ENCODE measurements at regions not wholly inside any gene's neighbourhood (a gene's known extent, or its start where the extent isn't known, plus 50 kb on each side); places are given as distances from the start of the nearest gene placed in this dataset.
"Not testable (repeated sequence)": the region's sequence is repeated elsewhere in the genome, so short reads cannot be mapped to it uniquely, and the experiment has no call there.

DNA sequence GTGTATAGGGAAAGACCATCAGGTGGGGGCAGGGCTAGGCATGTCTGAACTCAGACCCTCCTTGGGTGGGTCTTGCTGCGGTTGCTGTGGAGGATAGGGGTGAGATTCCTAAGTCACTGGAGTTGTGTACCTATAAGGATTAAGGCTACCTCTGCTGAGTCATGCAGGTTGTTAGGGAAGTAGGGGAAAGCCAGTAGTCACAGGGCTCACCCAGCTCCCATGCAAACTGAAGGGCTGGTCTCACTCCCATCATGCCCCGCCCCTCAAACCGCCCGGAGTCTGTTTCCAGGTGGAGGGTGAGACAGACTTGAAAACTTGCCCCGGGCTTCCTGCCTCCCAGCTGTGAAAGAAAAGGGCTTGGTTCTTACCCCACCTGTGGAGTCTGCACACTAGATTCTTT is 161.8 kb downstream of the CAVIN4 start:
- H3K9ac ChIP-seq (ENCODE audit: low read length): no peak overlapping the region
- no peaks in the 10 kb centered on the region for H3K4me1 ChIP-seq (ENCODE audit: low read length)
- H3K27ac ChIP-seq (ENCODE audit: low read length): no peak overlapping the region
- no peak overlapping the region for H3K4me2 ChIP-seq (ENCODE audit: low read depth, low read length, poor library complexity, severe bottlenecking)
- H3K9me3 ChIP-seq (ENCODE audit: low read length): no peaks in the 10 kb centered on the region
- H3K79me2 ChIP-seq (ENCODE audit: low read length): no peaks in the 10 kb centered on the region
- H3K36me3 ChIP-seq (ENCODE audit: insufficient read depth, low read length): no peaks in the 10 kb centered on the region
- no peak for DNase-seq
- no peaks in the 10 kb centered on the region for H3K27me3 ChIP-seq (ENCODE audit: low read length)
- no peaks in the 10 kb centered on the region for H3K9me2 ChIP-seq (replicated peaks; ENCODE audit: insufficient read depth, low read length)
- H3K4me3 ChIP-seq (ENCODE audit: low read length): no peak overlapping the region
- no peak overlapping the region for H2AFZ ChIP-seq (ENCODE audit: low read length)
- H4K20me1 ChIP-seq (ENCODE audit: insufficient read depth, low read depth, low read length): no peaks in the 10 kb centered on the region

- H3K27ac ChIP-seq (ENCODE audit: low read length); H3K27me3 ChIP-seq (ENCODE audit: low read length); H3K9ac ChIP-seq (ENCODE audit: low read length); H4K20me1 ChIP-seq (ENCODE audit: insufficient read depth, low read depth, low read length); H3K4me3 ChIP-seq (ENCODE audit: low read length); H3K79me2 ChIP-seq (ENCODE audit: low read length); H3K9me3 ChIP-seq (ENCODE audit: low read length); H2AFZ ChIP-seq (ENCODE audit: low read length); H3K36me3 ChIP-seq (ENCODE audit: insufficient read depth, low read length); H3K4me2 ChIP-seq (ENCODE audit: low read depth, low read length, poor library complexity, severe bottlenecking); H3K4me1 ChIP-seq (ENCODE audit: low read length); H3K9me2 ChIP-seq (replicated peaks; ENCODE audit: insufficient read depth, low read length): not testable (repeated sequence)
- DNase-seq: peak; percentile 51
These were observed 171.1 kb downstream of the CAVIN4 start for GRCh38 chr9:100748930-100749329.

- H3K27me3 ChIP-seq (ENCODE audit: low read length): no peaks in the 10 kb centered on the region
- no peaks in the 10 kb centered on the region for H3K9me2 ChIP-seq (replicated peaks; ENCODE audit: insufficient read depth, low read length)
- DNase-seq: no peak
- H2AFZ ChIP-seq (ENCODE audit: low read length): no peak overlapping the region
- H3K4me3 ChIP-seq (ENCODE audit: low read length): no peak overlapping the region
- H3K36me3 ChIP-seq (ENCODE audit: insufficient read depth, low read length): no peaks in the 10 kb centered on the region
- no peak overlapping the region for H3K27ac ChIP-seq (ENCODE audit: low read length)
- no peaks in the 10 kb centered on the region for H3K9me3 ChIP-seq (ENCODE audit: low read length)
- H3K4me2 ChIP-seq (ENCODE audit: low read depth, low read length, poor library complexity, severe bottlenecking): no peak overlapping the region
- H3K9ac ChIP-seq (ENCODE audit: low read length): no peak overlapping the region
- no peaks in the 10 kb centered on the region for H4K20me1 ChIP-seq (ENCODE audit: insufficient read depth, low read depth, low read length)
- no peaks in the 10 kb centered on the region for H3K79me2 ChIP-seq (ENCODE audit: low read length)
- no peaks in the 10 kb centered on the region for H3K4me1 ChIP-seq (ENCODE audit: low read length)
These were observed 178.3 kb downstream of the CAVIN4 start for GRCh38 chr9:100756217-100756616.

- Histone ChIP-seq H2AFZ (ENCODE audit: low read length) (no peak overlapping the region), H3K4me1 (ENCODE audit: low read length) (no peaks in the 10 kb centered on the region), H3K9me2 (replicated peaks; ENCODE audit: insufficient read depth, low read length) (no peaks in the 10 kb centered on the region), H3K9me3 (ENCODE audit: low read length) (no peaks in the 10 kb centered on the region), H3K36me3 (ENCODE audit: insufficient read depth, low read length) (no peaks in the 10 kb centered on the region), H4K20me1 (ENCODE audit: insufficient read depth, low read depth, low read length) (no peaks in the 10 kb centered on the region), H3K4me3 (ENCODE audit: low read length) (no peak overlapping the region), H3K27me3 (ENCODE audit: low read length) (no peaks in the 10 kb centered on the region), H3K9ac (ENCODE audit: low read length) (no peak overlapping the region), H3K4me2 (ENCODE audit: low read depth, low read length, poor library complexity, severe bottlenecking) (no peak overlapping the region), H3K27ac (ENCODE audit: low read length) (no peak overlapping the region), H3K79me2 (ENCODE audit: low read length) (no peaks in the 10 kb centered on the region)
- no peak for DNase-seq
These were observed 181.3 kb downstream of the CAVIN4 start for GRCh38 chr9:100759215-100759614.

- Histone ChIP-seq H3K9me3 (ENCODE audit: low read length) (no peaks in the 10 kb centered on the region), H3K4me2 (ENCODE audit: low read depth, low read length, poor library complexity, severe bottlenecking) (no peak overlapping the region), H3K27me3 (ENCODE audit: low read length) (no peaks in the 10 kb centered on the region), H3K36me3 (ENCODE audit: insufficient read depth, low read length) (no peaks in the 10 kb centered on the region), H3K4me3 (ENCODE audit: low read length) (no peak overlapping the region), H3K4me1 (ENCODE audit: low read length) (no peaks in the 10 kb centered on the region), H2AFZ (ENCODE audit: low read length) (no peak overlapping the region), H3K79me2 (ENCODE audit: low read length) (no peaks in the 10 kb centered on the region), H4K20me1 (ENCODE audit: insufficient read depth, low read depth, low read length) (no peaks in the 10 kb centered on the region), H3K9me2 (replicated peaks; ENCODE audit: insufficient read depth, low read length) (no peaks in the 10 kb centered on the region), H3K27ac (ENCODE audit: low read length) (no peak overlapping the region), H3K9ac (ENCODE audit: low read length) (no peak overlapping the region)
- no peak for DNase-seq
These were observed 183.5 kb downstream of the CAVIN4 start for GRCh38 chr9:100761276-100761802.

- Histone ChIP-seq H3K9ac (ENCODE audit: low read length) (no peak overlapping the region), H3K9me3 (ENCODE audit: low read length) (no peaks in the 10 kb centered on the region), H4K20me1 (ENCODE audit: insufficient read depth, low read depth, low read length) (no peaks in the 10 kb centered on the region), H2AFZ (ENCODE audit: low read length) (no peak overlapping the region), H3K9me2 (replicated peaks; ENCODE audit: insufficient read depth, low read length) (no peaks in the 10 kb centered on the region), H3K4me2 (ENCODE audit: low read depth, low read length, poor library complexity, severe bottlenecking) (no peak overlapping the region), H3K4me3 (ENCODE audit: low read length) (no peak overlapping the region), H3K27me3 (ENCODE audit: low read length) (no peaks in the 10 kb centered on the region), H3K27ac (ENCODE audit: low read length) (no peak overlapping the region), H3K4me1 (ENCODE audit: low read length) (no peaks in the 10 kb centered on the region), H3K36me3 (ENCODE audit: insufficient read depth, low read length) (no peaks in the 10 kb centered on the region), H3K79me2 (ENCODE audit: low read length) (no peaks in the 10 kb centered on the region)
- DNase-seq: no peak
These were observed 196.4 kb downstream of the CAVIN4 start for GRCh38 chr9:100774326-100774725.

DNA sequence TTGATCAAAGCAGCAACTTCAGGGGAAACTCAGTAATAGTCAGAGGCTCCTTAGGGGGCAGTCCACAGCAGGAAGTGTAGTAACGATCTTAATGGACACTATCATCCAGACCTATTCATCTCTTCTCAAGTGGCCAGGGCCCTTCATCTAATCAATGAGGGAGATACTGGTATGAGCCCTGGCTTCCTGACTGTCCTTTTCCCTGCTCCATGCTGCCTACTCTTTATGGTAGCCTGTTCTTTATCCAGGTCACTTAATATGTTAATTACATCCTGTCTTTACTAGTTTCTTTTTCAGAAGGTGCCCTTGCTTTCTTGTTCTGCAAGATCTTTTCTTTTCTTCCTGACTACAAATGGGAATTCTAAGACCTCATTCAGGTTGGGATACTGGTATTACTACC is 197.1 kb downstream of the CAVIN4 start:
- Histone ChIP-seq H4K20me1 (ENCODE audit: insufficient read depth, low read depth, low read length) (no peaks in the 10 kb centered on the region), H3K9me2 (replicated peaks; ENCODE audit: insufficient read depth, low read length) (no peaks in the 10 kb centered on the region), H3K4me3 (ENCODE audit: low read length) (no peak overlapping the region), H3K27me3 (ENCODE audit: low read length) (no peaks in the 10 kb centered on the region), H3K4me1 (ENCODE audit: low read length) (no peaks in the 10 kb centered on the region), H3K27ac (ENCODE audit: low read length) (no peak overlapping the region), H3K79me2 (ENCODE audit: low read length) (no peaks in the 10 kb centered on the region), H3K9ac (ENCODE audit: low read length) (no peak overlapping the region), H3K4me2 (ENCODE audit: low read depth, low read length, poor library complexity, severe bottlenecking) (no peak overlapping the region), H3K9me3 (ENCODE audit: low read length) (no peaks in the 10 kb centered on the region), H2AFZ (ENCODE audit: low read length) (no peak overlapping the region), H3K36me3 (ENCODE audit: insufficient read depth, low read length) (no peaks in the 10 kb centered on the region)
- no peak for DNase-seq

DNA sequence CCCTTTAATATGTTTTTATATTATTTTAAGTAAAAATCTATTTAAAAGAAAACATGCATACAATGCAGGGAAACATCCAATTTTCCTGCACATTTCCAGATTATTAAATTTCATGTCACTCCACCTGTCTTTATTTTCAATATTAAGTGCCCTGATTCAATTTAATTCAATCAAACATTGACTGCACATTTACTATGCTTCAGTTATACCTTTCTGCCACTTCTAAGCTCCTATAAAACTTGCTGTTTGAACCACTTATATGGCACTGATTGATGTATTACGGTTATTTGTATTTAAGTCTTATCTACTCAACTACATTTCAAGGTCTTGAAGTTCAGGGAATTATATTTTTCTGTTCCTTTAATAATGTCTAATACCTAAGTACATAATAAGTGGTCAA is 198.0 kb downstream of the CAVIN4 start:
- Histone ChIP-seq H3K4me2 (ENCODE audit: low read depth, low read length, poor library complexity, severe bottlenecking) (no peak overlapping the region), H3K4me1 (ENCODE audit: low read length) (no peaks in the 10 kb centered on the region), H2AFZ (ENCODE audit: low read length) (no peak overlapping the region), H3K9me3 (ENCODE audit: low read length) (no peaks in the 10 kb centered on the region), H3K9me2 (replicated peaks; ENCODE audit: insufficient read depth, low read length) (no peaks in the 10 kb centered on the region), H3K9ac (ENCODE audit: low read length) (no peak overlapping the region), H3K4me3 (ENCODE audit: low read length) (no peak overlapping the region), H3K27ac (ENCODE audit: low read length) (no peak overlapping the region), H4K20me1 (ENCODE audit: insufficient read depth, low read depth, low read length) (no peaks in the 10 kb centered on the region), H3K36me3 (ENCODE audit: insufficient read depth, low read length) (no peaks in the 10 kb centered on the region), H3K27me3 (ENCODE audit: low read length) (no peaks in the 10 kb centered on the region), H3K79me2 (ENCODE audit: low read length) (no peaks in the 10 kb centered on the region)
- no peak for DNase-seq

DNA sequence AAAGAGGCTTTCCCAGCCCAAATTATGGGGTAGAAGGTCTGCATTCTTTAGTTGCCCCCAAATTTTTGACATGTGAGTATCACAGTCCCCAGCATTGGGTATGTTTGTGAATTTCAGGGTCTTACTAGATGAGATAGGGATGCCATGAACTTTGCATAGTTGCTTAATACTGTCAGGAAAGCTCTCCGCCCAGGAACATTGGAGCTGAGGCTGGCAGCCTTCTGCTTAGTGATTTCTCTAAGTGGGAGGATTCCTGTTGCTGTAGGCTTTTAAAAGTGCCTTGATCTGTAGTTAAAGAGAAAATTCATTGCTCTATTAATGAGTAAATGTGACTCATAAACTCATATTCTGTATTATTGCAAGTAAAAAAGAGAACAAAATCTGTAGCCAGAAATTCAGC is 206.9 kb downstream of the CAVIN4 start:
- Histone ChIP-seq H3K36me3 (ENCODE audit: insufficient read depth, low read length) (no peaks in the 10 kb centered on the region), H3K4me1 (ENCODE audit: low read length) (no peaks in the 10 kb centered on the region), H3K9me2 (replicated peaks; ENCODE audit: insufficient read depth, low read length) (no peaks in the 10 kb centered on the region), H3K4me2 (ENCODE audit: low read depth, low read length, poor library complexity, severe bottlenecking) (no peak overlapping the region), H4K20me1 (ENCODE audit: insufficient read depth, low read depth, low read length) (no peaks in the 10 kb centered on the region), H3K79me2 (ENCODE audit: low read length) (no peaks in the 10 kb centered on the region), H3K9ac (ENCODE audit: low read length) (no peak overlapping the region), H3K27ac (ENCODE audit: low read length) (no peak overlapping the region), H3K4me3 (ENCODE audit: low read length) (no peak overlapping the region), H3K27me3 (ENCODE audit: low read length) (no peaks in the 10 kb centered on the region), H3K9me3 (ENCODE audit: low read length) (no peaks in the 10 kb centered on the region), H2AFZ (ENCODE audit: low read length) (no peak overlapping the region)
- no peak for DNase-seq
